A549 (cell line): ENCODE measurements at regions not wholly inside any gene's neighbourhood (a gene's known extent, or its start where the extent isn't known, plus 50 kb on each side); places are given as distances from the start of the nearest gene placed in this dataset.

Experiments
- CEBPB ChIP-seq, 2 experiments: fragments of >200 bp in 1 of 2; sonication (Bioruptor Twin) in 1 of 2; formaldehyde crosslinking in 1 of 2; IDR thresholded peaks; 2 replicates each; pipeline ENCODE4 v1.6.1; 2012 to 2016
- MAFK ChIP-seq: fragments of 450-650 bp; IDR thresholded peaks from 2 replicates; pipeline ENCODE4 v1.6.1; 2014; ENCODE audit not compliant: partially characterized antibody
- MYC ChIP-seq: IDR thresholded peaks from 2 replicates; pipeline ENCODE4 v1.6.1; 2012; ENCODE audit warnings: mild to moderate bottlenecking, inconsistent platforms, low read length, improper control_type of control experiment, borderline replicate concordance
- TF ChIP-seq, protein P1 (sequence below): fragments of >200 bp; sonication (Bioruptor Twin); formaldehyde crosslinking; IDR thresholded peaks from 3 replicates; pipeline ENCODE4 v1.5.1; 2016
- TF ChIP-seq, protein P2 (sequence below): fragments of 150-350 bp; IDR thresholded peaks from 2 replicates; pipeline ENCODE4 v1.6.1; 2014; ENCODE audit warnings: low read depth, mild to moderate bottlenecking, low read length

DNA sequence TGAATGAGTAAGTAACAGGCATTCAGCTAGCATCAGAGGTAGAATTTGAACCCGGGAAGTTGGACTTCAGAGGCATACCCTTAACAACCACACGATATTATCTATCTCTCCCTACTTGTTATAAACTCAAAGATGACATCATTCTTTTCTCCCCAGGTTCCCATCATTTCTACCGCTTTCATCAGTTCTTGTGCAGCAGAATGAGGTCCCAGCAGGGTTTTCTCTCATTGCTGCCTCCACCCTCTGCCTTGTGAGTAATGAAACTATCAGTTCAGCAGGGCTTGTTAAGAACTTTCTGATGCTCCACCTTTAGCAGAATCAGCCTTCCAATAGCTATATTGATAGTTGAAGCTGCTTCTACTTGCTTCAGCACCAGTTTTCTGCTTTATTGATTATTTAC is 487.5 kb upstream of the KCNMB2 start:
- TF ChIP-seq, protein P1, sequence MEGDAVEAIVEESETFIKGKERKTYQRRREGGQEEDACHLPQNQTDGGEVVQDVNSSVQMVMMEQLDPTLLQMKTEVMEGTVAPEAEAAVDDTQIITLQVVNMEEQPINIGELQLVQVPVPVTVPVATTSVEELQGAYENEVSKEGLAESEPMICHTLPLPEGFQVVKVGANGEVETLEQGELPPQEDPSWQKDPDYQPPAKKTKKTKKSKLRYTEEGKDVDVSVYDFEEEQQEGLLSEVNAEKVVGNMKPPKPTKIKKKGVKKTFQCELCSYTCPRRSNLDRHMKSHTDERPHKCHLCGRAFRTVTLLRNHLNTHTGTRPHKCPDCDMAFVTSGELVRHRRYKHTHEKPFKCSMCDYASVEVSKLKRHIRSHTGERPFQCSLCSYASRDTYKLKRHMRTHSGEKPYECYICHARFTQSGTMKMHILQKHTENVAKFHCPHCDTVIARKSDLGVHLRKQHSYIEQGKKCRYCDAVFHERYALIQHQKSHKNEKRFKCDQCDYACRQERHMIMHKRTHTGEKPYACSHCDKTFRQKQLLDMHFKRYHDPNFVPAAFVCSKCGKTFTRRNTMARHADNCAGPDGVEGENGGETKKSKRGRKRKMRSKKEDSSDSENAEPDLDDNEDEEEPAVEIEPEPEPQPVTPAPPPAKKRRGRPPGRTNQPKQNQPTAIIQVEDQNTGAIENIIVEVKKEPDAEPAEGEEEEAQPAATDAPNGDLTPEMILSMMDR: no peak
- TF ChIP-seq CEBPB (IDR thresholded peaks at IDR 0.05) (no peak), MAFK (no peak), MYC (no peak)
- TF ChIP-seq, protein P2, sequence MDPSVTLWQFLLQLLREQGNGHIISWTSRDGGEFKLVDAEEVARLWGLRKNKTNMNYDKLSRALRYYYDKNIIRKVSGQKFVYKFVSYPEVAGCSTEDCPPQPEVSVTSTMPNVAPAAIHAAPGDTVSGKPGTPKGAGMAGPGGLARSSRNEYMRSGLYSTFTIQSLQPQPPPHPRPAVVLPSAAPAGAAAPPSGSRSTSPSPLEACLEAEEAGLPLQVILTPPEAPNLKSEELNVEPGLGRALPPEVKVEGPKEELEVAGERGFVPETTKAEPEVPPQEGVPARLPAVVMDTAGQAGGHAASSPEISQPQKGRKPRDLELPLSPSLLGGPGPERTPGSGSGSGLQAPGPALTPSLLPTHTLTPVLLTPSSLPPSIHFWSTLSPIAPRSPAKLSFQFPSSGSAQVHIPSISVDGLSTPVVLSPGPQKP: no peak
